GM18870 (cell line): ENCODE measurements at regions not wholly inside any gene's neighbourhood (a gene's known extent, or its start where the extent isn't known, plus 50 kb on each side); places are given as distances from the start of the nearest gene placed in this dataset.

Experiments used
- ATAC-seq: cut with Tn5 transposase; IDR thresholded peaks from one replicate; pipeline ENCODE4 v1.9.1; 2021; ENCODE audit warnings: moderate library complexity; ENCODE audit not compliant: unreplicated experiment

DNA sequence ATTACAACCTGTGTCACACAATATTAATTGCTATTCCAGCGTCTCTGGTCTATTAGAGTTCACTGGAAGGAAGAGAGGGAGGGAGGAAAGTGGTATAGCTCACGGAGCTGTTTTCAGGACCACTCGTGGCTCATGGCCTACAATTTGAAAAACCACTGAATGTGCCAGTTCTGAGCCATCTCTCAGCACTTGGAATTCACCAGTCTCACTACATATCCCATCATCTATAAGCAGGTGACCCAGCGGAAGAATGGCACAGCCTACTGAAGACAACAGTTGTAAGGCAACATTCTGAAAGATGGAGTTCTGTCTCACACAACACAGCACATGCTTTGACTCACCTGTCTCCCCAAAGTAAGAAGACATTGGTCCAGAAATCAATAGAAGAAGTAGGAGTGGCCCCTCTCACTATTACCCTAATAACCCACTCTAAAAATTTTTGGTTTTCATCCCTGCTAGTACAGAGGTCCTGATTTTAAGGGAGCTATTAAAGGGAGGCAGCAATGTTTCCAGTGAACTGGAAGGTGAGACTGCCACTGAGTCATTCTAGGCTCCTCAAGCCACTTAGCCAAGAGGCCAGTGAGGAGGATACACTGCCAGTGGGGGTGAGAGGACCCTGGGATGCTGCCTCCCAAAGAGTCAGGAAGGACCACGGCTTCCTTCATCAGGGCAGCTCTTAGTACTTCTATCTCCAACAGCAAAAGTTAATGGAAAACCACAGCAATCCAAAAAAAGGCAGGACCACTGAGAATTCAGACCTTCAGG is 50.0 kb upstream of the DOCK9 start:
- ATAC-seq: no peak

DNA sequence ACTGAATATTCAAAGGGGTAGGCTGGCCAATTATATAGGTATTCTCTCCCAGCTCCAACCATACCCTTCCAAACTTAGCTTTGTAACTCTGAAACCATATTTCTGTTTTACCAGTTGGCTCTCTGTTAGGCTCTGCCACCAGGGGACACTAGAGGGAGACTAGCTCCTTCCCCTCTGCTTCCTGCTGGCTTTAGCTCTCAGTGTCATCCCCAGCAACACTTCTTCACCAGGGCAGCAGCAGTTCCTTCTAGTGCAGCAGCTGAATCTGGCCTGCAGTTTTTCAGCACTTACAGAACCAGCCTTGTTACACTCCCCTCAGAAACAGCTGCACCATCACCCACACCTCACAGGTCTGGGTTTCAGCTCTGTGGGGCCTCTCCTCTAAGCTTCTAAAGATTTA is 51.0 kb upstream of the DOCK9 start:
- ATAC-seq: no peak

DNA sequence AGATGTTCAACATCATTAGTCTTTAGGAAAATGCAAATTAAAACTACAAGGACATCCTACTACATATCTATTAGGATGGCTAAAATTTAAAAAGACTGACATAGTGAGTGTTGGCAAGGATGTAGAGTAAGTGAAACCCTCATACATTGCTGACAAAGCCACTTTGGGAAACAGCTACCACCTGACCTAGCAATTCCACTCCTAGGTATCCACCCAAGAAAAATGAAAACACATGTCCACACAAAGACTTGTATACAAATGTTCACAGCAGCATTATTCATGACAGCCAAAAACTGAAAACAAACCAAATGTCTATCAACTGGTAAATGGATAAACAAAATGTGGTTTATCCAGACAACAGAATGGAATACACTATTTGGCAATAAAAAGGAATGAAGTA is 51.7 kb upstream of the DOCK9 start:
- ATAC-seq: no peak

DNA sequence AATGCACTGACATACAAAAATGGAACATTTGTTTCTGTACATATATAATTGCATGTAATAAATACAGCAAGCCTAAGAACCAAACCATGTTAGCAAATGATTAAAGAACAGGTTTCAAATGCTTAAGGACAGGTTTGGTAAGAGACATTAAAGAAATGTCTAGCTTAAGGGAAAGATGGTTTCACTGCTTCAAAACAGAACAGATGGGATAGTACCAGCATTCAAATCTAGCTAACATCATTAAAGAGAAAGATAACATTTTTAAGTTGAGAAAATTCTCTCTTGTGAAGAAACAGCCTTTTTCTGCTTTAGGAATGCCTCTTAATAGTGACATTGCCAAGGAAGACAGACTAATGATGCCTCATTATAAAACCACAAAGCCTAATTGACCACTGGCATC is 52.5 kb upstream of the DOCK9 start:
- ATAC-seq: no peak

DNA sequence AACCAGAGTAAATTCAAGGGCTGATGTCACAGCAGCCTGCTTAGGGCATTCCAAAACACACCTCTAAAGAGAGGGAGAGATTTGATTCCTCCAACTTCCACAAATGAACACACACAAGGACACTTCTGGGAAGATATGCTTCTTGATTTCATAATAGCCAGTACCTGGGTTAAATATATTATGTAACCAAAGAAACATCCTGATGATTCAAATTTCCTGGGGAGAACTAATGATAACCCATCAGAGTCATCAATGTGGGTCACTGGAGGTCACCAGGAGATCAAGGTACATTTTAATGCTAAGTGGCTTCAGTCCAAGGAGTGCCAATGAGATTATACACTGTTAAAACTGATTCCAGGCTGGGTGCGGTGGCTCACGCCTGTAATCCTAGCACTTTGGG is 54.0 kb upstream of the DOCK9 start:
- no peak for ATAC-seq

DNA sequence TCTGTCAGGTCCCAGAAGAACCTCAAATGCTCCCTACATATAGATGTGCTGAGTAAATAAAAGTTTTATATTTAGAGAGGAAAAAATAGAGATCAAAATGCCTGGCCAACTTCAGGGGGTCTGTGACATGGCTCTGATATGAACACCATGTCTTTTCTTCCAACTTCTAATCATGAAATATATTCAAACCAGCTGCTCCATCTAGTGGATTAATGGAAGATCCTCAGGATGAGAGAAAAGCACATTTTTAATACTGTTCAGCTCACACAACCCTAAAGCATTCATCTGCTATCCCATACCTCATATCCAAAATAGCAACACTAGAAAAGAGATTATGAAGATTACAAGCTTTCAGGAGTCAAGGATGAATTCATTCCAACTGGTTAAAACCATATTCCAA is 56.0 kb upstream of the DOCK9 start:
- ATAC-seq: no peak

DNA sequence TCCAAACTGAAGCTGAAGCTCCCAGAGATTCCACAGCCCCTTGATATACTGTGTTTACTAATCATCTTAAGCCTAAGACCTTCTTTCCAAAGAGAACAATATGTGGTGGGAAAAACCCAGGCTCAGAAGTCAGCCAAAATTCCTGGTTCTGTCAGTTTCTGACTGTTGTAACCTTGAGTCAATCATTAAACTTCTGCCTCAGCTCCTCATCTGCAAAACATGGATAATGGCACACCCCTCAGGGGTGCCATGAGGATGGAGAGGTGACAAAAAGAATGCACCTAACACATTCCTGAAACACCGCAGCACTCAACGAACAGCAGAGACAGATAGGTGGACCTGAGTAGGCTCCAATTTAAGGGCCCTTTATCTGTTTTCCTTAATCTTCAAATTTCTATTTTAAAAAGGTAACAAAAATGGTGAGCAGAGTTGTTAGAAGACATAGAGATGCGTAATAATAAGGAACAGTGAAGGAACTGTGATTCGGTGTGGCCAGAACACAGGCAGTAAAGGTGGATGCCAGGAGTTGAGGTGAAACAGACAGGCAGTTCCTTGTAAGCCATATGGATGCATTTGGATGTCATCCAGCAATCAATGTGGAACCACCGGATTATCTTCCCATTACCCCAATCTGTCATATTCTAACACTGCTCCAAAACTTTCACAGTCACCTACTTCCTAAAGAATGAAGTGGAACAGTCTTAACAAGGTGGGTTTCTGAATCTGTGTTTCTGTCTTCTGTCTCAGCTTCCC is 56.6 kb upstream of the DOCK9 start:
- no peak for ATAC-seq

DNA sequence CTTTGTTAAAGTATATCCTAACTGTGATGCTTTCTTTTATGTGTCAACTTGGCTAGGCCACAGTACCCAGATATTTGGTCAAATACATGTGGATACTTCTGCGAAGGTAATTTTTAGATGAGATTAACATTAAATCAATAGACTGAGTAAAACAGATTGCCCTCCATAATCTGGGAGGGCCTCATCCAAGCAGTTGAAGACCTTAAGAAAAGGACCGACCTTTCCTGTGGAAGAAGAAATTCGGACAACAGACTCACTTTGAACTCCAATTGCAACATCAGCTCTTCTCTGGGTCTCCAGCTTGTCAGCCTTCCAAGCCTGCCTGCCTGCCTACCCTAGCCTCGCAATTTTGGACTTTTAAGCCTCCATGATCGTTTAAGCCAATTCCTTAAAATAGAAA is 57.9 kb upstream of the DOCK9 start:
- ATAC-seq: no peak

DNA sequence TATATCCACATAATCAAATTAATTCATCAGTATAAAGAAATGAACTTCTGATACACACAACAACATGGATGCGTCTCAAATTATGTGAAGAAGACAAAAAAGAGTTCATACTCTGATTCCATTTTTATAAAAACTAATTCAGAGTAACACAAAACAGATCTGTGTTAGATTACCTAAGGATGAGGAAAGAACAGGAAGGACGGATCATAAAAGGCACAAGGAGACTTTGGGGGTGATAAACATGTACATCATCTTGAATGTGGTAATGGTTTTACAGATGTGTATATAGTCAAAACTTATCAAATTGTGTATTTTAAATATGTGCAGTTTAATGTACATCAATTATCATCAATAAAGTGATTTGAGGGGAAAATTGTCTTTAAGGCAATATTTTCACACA is 59.9 kb upstream of the DOCK9 start:
- ATAC-seq: no peak

DNA sequence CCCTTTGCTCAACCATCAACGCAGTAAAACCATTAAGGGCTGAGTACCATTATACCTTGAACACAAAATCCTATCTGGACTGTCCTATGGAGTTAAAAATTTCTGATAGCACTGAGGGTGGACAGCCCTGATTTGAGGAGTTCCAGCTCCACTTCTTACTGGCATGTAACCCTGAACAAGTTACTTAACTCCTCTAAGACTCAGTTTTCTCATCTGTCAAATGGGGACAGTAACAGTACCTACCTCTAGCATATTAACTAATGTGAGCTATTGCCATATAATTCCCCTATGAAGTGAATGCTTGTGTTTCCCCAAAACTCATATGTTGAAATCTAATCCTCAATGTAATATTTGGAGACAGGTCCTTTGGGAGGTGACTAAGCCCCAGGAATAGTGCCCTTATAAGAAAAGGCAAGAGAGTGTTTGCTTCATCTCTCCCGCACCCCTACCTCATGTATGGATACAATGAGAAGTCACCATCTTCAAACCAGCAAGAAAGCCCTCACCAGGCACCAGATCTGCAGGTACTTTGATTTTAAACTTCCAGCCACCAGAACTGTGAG is 61.9 kb upstream of the DOCK9 start:
- no peak for ATAC-seq

DNA sequence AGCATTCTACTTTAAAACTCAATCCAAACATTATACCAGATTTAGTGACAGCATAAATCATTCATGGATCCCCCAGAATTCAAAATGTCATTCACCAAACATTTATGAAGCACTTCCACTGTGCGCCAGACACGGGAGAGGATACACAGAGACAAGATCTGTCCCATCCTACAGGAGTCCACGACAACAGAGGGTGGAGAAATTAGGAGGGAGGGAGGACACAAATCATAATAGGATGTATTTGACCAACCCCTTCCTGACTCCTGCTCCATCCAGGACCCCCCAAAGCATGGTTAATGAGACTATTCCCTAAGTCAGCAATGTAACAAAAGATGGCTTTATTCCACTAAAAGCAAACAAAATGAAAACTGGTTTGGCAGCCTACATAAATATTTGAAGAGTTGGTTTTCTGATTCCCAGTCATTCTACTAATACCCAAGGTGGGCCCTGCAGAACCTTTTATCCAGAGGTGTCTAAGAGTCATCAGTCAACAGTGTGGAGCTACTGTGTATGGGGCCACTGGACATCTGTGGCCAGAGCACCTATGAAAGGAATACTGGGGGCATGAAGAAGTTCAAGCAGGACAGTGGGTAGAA is 62.8 kb upstream of the DOCK9 start:
- no peak for ATAC-seq

DNA sequence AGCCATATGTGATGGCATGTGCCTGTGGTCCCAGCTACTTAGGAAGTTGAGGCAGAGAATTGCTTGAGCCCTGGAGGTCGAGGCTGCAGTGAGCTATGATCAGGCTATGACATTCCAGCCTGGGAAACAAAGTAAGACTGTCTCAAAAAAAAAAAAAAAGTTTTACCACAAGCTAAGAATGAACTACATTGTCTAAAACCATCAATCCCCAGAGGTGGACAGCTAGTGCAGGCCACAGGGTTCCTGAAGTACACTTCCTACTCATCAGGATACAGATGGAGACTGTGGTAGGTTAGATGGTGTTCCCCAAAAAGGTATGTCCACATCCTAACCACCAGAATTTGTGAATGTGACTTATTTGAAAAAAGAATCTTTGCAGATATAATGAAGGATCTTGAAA is 63.5 kb upstream of the DOCK9 start:
- no peak for ATAC-seq

DNA sequence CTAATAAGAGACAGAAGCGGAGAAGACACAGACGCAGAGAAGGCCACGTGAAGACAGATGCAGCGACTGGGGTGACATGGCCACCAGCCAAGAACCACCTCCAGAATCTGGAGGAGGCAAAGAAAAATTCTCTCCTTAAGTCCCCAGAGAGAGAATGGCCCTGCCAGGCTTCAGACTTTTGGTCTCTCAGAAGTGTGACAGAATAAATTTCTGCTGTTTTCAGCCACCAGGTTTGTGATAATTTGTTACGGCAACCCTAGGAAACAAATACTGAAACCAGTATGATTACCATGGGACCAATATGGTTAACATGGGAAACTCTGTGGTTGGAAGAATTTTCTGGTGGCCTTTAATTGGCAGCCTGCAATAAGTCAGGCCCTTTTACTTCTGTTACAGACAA is 63.9 kb upstream of the DOCK9 start:
- no peak for ATAC-seq

DNA sequence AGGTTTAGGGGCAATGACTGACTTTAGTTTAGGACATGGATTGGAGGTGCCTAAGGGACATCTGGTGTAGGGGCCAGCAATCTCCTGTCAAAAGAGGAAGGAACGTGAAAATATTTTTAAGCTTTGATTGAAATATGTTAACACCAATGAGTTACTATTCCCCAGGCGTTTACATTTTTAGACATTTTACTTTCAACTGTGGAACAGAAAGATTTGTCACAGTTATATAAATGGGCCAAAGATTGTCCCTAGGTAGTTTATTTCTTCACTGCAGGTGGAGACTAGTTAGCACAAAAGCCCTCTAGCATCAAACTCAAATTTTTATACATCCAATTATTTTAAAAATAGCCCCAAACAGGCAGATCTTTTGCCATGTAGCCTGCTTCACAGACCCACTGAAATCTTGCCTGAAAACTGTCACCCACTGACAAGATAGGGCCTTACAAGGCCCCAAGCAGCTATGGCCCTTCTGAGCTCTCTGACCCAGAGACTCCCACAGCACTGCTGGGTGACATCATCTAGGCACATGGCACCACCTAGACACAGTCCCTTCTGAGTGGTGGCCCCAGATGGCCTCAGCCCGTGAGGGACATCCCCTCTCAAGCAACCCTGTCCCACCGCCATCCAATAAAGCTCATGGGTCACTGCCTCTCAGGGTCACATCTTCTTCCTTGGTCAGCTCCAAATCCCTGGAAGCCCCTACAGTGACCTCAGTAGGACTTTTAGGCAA is 64.8 kb upstream of the DOCK9 start:
- no peak for ATAC-seq

DNA sequence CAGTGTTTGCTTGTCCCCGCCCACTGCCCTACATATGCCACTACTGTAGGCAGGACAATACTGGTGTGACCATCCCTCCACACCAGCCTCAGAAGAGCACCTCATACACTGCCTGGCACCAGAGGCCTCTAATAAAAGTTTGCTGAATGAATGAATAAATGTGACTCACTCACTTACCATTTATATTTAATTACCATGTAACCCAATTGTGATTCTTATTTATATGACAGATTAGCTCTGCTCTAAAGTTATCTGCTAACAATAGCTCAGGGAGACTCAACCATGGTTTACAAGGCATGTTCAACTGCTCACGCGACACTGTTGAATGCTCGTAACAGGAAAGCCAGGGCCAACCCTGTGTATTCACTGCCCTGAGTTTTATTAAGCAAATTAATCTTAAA is 66.0 kb upstream of the DOCK9 start:
- ATAC-seq: no peak

DNA sequence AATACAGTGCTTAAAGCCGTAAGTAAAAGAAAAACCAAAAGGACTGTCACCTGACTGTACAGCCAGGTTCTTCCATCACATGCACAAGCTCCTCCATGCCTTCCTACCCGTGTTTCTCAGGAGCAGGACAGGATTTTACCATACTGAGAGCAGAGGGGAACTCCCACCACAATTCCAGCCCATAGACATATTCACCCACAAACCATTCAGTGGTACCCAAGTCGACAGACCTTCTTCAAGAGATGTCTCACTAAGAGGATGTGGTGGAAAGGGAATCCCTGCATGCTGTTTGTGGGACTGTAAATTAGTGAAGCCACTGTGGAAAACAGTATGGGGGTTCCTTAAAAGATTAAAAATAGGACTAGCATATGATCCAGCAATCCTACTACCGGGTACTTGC is 66.9 kb upstream of the DOCK9 start:
- ATAC-seq: no peak

DNA sequence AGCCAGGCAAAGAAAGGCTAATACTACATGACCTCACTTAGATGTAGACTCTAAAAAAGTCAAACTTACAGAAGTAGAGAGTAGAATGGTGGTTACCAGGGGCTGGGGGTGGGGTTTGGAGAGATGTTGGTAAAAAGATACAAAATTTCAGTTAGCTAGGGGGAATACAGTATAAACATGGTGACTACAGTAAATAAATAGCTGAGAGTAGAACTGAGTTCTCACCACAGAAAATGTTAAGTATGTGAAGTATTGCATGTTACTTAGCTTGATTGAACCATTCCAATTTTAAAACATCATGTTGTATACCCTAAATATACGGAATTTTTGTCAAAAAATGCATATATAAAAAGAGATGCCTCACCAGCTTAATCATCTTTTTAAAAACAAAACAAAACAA is 67.5 kb upstream of the DOCK9 start:
- ATAC-seq: no peak

DNA sequence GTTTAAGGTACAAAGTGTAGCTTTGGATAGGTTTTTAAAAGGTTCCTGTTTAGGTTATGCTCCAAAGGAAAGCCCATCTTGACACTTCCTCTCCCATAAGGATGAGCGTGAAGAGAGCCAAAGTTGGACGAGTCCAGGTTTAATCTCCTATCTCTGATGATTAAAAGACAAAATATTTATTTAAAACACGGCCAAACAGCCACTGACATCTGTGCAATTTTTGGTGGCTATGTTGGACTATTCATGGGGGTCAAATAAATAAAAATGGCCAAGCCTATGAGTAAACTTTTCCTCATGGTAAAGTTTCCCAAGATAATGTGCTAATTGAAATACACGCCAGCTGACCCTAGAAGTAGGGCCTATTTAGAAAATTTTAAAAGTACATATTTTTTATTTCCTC is 69.0 kb upstream of the DOCK9 start:
- no peak for ATAC-seq

DNA sequence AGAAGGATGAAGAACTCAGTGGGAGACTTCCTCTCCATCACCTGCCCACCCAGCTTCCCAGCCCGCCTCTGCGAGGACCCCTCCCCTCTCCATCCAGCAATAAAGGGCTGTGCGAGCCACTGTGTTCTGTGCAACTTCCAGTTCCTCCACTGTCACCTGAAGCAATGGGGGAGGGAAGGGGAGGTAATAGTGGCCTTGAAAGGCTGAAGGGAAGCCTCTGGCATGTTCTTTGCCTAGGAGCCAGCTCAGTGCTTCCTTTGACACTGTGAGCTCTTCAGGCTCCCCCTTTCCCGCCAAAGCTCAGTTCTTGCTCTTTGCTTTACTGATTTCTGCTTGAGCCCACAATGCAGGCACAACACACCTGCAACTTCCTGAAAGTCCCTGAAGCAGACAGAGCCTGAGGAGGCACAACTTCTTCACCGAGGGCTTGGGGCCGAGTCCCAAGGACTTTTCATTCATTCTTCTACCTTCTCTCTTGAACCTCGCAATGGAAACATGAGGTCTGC is 73.2 kb upstream of the DOCK9 start:
- no peak for ATAC-seq

DNA sequence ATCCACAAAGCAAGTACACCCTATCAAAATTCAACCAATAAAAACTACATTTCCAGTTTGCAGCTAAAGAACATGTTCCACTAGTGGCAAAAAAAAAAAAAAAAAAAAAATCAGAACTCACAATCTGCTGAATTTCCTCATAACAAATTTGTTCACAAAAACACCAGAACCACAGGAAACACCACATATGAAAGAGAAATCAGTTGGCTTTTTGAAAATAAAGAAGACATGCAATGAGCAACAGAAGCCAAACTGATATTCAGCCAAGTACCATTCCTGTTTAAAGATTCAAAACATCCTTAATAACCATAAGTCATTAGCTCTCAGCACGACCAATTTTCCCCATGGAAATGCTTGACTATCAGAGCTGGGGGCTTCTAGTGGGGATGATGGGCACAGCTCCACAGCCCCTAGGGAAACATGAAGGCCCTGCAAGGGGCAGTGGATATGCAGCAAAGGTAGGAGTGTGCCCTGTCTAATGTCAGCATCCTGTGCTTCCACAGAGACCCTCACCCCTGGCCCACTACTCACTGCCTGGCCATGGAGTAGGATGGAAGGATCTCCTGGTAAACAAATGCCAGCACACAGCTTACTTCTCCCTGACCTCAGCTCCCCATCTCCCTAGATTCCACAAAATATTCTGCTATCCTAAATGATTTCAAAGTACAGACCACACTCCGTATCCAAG is 74.0 kb upstream of the DOCK9 start:
- ATAC-seq: no peak
